Gastrocnemius medialis (tissue), 4 donors: ENCODE measurements at regions not wholly inside any gene's neighbourhood (a gene's known extent, or its start where the extent isn't known, plus 50 kb on each side); places are given as distances from the start of the nearest gene placed in this dataset.

Experiments used
- POLR2A ChIP-seq, 2 donors: fragments of 450-650 bp; IDR thresholded peaks; one replicate each; pipeline ENCODE4 v1.6.1; 2017; ENCODE audit warnings: antibody characterized with exemption in 2 of 2, mild to moderate bottlenecking in 2 of 2, moderate library complexity in 2 of 2
- TF ChIP-seq, protein P1 (sequence below), 5 experiments: fragments of 450-650 bp in 3 of 5; fragments of 200-600 bp in 2 of 5; sonication (generic) in 2 of 5; IDR thresholded peaks in 4 of 5; conservative IDR thresholded peaks in 1 of 5; 1 replicate in 4 of 5; 2 replicates in 1 of 5; pipeline ENCODE4 v1.5.1; 2016 to 2019; ENCODE audit warnings: antibody characterized with exemption in 5 of 5, mild to moderate bottlenecking in 3 of 5, moderate library complexity in 3 of 5

DNA sequence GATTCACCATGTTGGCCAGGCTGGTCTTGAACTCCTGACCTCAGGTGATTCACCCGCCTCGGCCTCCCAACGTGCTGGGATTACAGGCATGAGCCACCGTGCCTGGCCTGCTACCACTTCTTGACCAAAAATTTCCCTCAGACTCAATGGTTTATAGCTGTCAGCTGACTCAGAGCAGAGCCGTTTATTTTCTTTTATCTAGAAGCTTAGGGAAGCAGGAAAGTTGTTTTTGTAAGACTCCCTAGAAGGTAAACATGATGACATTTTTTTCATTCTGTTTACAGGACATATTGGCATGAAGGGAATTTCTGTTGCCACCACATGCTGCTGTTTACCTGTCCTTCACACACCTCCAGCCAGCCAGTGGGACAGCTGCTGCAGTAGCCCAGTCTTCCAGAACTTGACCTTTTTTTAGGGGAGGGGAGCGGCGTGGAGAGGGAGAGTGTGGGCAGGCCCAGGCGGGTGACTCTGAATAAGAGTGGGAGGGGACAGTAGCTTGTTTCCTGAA is 56.1 kb upstream of the PTPRJ start:
- TF ChIP-seq POLR2A (IDR thresholded peaks at IDR 0.05), result no peak
- TF ChIP-seq, protein P1, sequence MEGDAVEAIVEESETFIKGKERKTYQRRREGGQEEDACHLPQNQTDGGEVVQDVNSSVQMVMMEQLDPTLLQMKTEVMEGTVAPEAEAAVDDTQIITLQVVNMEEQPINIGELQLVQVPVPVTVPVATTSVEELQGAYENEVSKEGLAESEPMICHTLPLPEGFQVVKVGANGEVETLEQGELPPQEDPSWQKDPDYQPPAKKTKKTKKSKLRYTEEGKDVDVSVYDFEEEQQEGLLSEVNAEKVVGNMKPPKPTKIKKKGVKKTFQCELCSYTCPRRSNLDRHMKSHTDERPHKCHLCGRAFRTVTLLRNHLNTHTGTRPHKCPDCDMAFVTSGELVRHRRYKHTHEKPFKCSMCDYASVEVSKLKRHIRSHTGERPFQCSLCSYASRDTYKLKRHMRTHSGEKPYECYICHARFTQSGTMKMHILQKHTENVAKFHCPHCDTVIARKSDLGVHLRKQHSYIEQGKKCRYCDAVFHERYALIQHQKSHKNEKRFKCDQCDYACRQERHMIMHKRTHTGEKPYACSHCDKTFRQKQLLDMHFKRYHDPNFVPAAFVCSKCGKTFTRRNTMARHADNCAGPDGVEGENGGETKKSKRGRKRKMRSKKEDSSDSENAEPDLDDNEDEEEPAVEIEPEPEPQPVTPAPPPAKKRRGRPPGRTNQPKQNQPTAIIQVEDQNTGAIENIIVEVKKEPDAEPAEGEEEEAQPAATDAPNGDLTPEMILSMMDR (IDR thresholded peaks at IDR 0.05 in 4 of 5, conservative IDR thresholded peaks at IDR 0.05 in 1 of 5), result no peak
